GM23248 (cell line): ENCODE measurements at regions not wholly inside any gene's neighbourhood (a gene's known extent, or its start where the extent isn't known, plus 50 kb on each side); places are given as distances from the start of the nearest gene placed in this dataset.

ENCODE experiments used
- EZH2 ChIP-seq: fragments of 200-600 bp; sonication (generic); IDR thresholded peaks from 2 replicates; pipeline ENCODE4 v1.6.1; 2018; ENCODE audit warnings: antibody characterized with exemption, mild to moderate bottlenecking; ENCODE audit not compliant: insufficient read depth, poor library complexity, severe bottlenecking
- EZH2phosphoT487 ChIP-seq: fragments of 200-600 bp; sonication (generic); IDR thresholded peaks from 2 replicates; pipeline ENCODE4 v1.6.1; 2018; ENCODE audit warnings: antibody characterized with exemption, moderate library complexity, mild to moderate bottlenecking, low read depth; ENCODE audit not compliant: insufficient read depth

- TF ChIP-seq EZH2 (no peak), EZH2phosphoT487 (no peak)
These were observed 225.6 kb downstream of the LMBRD1 start for GRCh38 chr6:69571234-69571633.
